AG04449 (cell line): ENCODE measurements at regions not wholly inside any gene's neighbourhood (a gene's known extent, or its start where the extent isn't known, plus 50 kb on each side); places are given as distances from the start of the nearest gene placed in this dataset.
A peak's percentile ranks its signal among the peaks of the same experiment; 100 is the strongest.
"Not testable (repeated sequence)": the region's sequence is repeated elsewhere in the genome, so short reads cannot be mapped to it uniquely, and the experiment has no call there.

Experiments used
- CTCF ChIA-PET: fragments of 350-600 bp; formaldehyde crosslinking; extraction: SDS; loops from one replicate; lab custom pipeline; 2021; ENCODE audit warnings: antibody characterized with exemption; lab: Yijun Ruan, JAX
- POLR2A ChIA-PET: fragments of 400-600, 350-600 bp; formaldehyde crosslinking; extraction: SDS; loops from one replicate; lab custom pipeline; 2020; ENCODE audit warnings: antibody characterized with exemption, inconsistent platforms; lab: Yijun Ruan, JAX
- DNase-seq: peaks from one replicate; pipeline ENCODE4 v3.0.0-alpha.2; 2010; ENCODE audit warnings: low read depth, low spot score
- H3K4me3 ChIP-seq: 2 replicates; pipeline ENCODE4 v1.5.1; 2011; ENCODE audit warnings: low read depth, mild to moderate bottlenecking, control low read depth, low read length
- TF ChIP-seq, protein P1 (sequence below): IDR thresholded peaks from one replicate; pipeline ENCODE4 v1.5.1; 2011; ENCODE audit warnings: mild to moderate bottlenecking, moderate library complexity, low read length, control low read depth, inconsistent platforms; ENCODE audit not compliant: insufficient read depth; ENCODE audit errors: missing control alignments

DNA sequence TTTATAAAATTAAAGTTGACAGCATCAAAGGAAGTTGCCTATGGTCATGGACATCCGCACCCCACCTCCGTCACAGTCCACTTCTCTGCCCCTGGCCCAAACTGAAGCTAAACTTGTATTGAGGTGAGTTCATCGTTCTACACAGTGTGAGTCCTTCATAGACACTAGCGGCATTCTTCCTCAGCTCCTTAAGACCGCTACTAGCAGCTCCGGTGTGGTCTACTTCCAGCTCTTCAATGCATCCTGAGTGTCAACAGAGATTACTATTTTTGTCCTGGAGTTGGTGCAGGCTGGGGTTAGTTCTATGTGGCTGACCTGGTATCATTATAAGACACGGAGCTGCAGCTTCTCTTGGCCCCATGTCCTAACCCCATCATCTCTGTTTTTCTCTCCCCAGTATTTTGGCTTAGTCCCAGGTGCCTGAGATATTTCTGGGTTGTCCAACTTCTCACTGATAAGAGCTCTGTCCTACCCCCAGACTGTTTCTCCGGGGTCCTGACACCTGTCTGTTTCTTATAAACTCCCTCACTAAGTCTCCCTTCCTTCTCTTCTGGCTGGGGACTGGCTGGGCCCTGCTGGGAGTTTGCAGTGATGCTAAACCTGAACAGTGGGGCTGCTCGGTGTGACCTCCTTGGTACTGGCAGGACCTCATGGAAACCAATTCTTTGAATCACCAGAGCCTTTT, 169.2 kb upstream of the ATP10A start:
- TF ChIP-seq, protein P1, sequence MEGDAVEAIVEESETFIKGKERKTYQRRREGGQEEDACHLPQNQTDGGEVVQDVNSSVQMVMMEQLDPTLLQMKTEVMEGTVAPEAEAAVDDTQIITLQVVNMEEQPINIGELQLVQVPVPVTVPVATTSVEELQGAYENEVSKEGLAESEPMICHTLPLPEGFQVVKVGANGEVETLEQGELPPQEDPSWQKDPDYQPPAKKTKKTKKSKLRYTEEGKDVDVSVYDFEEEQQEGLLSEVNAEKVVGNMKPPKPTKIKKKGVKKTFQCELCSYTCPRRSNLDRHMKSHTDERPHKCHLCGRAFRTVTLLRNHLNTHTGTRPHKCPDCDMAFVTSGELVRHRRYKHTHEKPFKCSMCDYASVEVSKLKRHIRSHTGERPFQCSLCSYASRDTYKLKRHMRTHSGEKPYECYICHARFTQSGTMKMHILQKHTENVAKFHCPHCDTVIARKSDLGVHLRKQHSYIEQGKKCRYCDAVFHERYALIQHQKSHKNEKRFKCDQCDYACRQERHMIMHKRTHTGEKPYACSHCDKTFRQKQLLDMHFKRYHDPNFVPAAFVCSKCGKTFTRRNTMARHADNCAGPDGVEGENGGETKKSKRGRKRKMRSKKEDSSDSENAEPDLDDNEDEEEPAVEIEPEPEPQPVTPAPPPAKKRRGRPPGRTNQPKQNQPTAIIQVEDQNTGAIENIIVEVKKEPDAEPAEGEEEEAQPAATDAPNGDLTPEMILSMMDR = no peak
- no peak for DNase-seq
- ChIA-PET POLR2A (interaction anchor here (0.7 kb wide), 1 partner anchor 19 kb away, joined by 4 read pairs; no protein-coding TSS in a partner anchor), CTCF (interaction anchor here (0.5 to 1.1 kb wide), 2 partner anchors 28 to 523 kb away, joined by 3 read pairs; no protein-coding TSS in a partner anchor)
- no peak overlapping the region for H3K4me3 ChIP-seq

DNA sequence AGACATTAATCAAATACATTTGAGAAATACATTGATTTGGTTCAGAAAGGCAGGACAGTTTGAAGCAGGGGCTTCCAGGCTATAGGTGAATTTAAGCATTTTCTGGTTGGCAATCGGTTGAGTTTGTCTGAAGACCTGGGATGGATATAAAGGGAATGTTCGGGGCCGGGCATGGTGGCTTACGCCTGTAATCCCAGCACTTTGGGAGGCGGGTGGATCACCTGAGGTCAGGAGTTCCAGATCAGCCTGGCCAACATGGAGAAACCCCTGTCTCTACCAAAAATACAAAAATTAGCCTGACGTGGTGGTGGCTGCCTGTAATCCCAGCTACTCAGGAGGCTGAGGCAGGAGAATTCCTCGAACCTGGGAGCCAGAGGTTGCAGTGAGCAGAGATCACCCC, 166.5 kb upstream of the ATP10A start:
- DNase-seq, POLR2A ChIA-PET, H3K4me3 ChIP-seq, CTCF ChIA-PET: not testable (repeated sequence)

DNA sequence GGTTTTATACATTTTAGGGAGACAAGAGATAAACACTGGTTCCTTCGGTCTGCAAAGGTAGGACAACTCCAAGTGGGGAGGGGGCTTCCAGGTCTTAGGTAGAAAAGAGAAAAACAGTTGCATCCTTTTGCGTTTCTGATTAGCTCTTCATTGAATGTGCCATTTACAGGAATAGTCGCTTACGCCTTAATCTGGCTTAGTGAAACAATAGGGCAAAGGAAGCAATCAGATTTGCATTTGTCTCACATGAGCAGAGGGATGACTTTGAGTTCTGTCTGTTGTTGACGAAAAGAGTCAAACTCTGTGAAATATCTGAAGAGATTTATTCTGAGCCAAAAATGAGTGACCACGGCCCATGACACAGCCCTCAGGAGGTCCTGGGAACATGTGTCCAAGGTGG, 166.0 kb upstream of the ATP10A start:
- TF ChIP-seq, protein P1 = no peak
- ChIA-PET POLR2A (no interaction called here), CTCF (no interaction called here)
- no peak for DNase-seq
- no peak overlapping the region for H3K4me3 ChIP-seq

DNA sequence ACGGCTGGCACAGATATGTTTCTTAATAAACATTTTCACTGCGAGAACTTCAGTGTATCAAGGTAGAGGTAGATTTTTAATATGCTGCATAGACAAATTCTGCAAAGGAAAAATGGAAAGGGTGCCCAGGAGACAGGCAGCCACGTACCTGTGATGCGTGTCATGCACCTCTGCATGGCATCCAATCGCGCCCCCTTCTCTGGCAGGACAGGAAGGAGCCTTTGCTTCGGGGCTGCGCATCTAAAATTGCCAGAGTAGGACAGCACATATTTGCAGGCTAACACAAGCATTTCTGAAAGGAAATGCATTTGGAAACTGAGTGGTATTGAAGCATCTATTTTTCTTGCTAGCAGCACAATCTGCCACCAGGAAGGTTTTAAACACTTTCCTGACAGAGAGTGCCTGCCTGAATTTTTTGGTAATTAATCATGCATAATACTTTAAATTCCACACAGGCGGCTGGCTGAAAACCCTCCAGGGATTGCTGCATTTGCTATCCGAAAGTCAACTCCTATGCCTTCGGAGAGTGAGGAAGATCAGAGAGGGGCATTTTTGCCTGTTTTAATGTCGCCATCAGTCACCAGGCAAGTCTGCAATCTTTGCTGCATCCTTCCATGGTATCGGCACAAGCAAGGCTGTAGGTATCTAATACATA, 165.1 kb upstream of the ATP10A start:
- H3K4me3 ChIP-seq = no peak overlapping the region
- TF ChIP-seq, protein P1 = no peak
- POLR2A ChIA-PET = no interaction called here
- peak; percentile 28 for DNase-seq
- CTCF ChIA-PET = interaction anchor here (1.0 kb wide), 2 partner anchors 9 to 232 kb away, joined by 3 read pairs; no protein-coding TSS in a partner anchor

DNA sequence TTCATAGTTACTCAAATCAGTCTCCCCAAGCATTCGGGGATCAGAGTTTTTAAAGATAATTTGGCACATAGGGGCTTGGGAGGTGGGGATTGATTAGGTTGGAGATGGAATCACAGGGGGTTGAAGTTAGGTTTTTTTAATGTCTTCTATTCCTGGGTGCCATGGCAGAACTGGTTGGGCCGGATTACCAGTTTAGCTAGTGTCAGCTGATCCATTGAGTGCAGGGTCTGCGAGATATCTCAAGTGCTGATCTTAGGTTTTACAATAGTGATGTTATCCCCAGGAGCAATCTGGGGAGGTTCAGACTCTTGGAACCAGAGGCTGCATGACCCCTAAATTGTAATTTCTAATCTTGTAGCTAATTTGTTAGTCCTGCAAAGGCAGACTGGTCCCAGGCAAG, 163.5 kb upstream of the ATP10A start:
- POLR2A ChIA-PET = not testable (repeated sequence)
- CTCF ChIA-PET = interaction anchor here (1.0 kb wide), 1 partner anchor 10 kb away, joined by 3 read pairs; no protein-coding TSS in a partner anchor

DNA sequence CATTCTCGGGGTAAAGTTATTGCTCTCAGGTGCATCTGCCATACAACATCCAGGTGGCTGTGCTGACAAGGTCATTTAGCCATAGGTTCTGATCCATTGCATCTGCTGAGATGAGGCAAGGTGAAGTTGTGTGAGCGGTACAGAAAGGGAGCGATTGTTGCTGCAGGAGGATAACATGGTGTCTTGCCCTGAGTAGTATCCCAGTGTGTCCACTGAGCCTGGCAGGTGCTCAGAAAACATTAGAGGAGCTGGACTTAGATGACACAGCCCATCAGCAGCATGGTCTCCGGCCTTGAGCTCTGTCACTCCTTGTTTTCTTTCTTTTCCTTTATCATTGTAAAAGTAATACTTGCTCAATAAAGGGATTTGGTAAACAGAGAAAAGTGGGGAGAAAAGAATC, 161.1 kb upstream of the ATP10A start:
- no peak for DNase-seq
- TF ChIP-seq, protein P1 = no peak
- POLR2A ChIA-PET = no interaction called here
- CTCF ChIA-PET = no interaction called here
- H3K4me3 ChIP-seq = no peak overlapping the region

More for the DNA sequence above, 163.5 kb upstream of the ATP10A start:
- not testable (repeated sequence) for DNase-seq, H3K4me3 ChIP-seq

DNA sequence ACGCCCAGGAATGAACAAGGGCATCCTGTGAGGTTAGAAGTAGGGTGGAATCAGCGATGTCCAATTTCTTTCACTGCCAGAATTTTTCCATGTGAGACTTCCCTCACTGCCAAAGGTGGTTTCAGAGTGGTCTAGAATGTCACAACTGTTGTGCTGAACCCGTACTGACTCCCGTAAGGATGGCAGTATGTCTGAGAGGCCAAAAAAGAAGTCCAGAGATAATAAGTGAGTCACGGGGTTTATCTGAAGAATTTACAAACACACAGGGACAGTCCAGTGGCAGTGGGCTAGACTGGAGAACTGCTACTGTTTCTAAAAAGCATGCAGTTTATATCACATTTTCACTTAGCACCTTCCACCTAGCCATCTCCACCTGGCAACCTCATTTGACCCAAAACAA, 160.6 kb upstream of the ATP10A start:
- ChIA-PET CTCF (no interaction called here), POLR2A (no interaction called here)
- DNase-seq = no peak
- TF ChIP-seq, protein P1 = no peak
- H3K4me3 ChIP-seq = no peak overlapping the region
